Peyer's patch (tissue), 4 donors: ENCODE measurements at regions not wholly inside any gene's neighbourhood (a gene's known extent, or its start where the extent isn't known, plus 50 kb on each side); places are given as distances from the start of the nearest gene placed in this dataset.

ENCODE experiments used
- DNase-seq, 3 donors: peaks; one replicate each; pipeline ENCODE4 v3.0.0-alpha.2; 2017 to 2019
- H3K27ac ChIP-seq, 4 donors: fragments of 200-600 bp; sonication (generic); one replicate each; pipeline ENCODE4 v1.5.1; 2016 to 2019
- H3K27me3 ChIP-seq, 2 donors: fragments of 200-600 bp; sonication (generic); one replicate each; pipeline ENCODE4 v1.5.1; 2019
- H3K36me3 ChIP-seq, 3 donors: fragments of 200-600 bp; sonication (generic); one replicate each; pipeline ENCODE4 v1.5.1; 2016 to 2019
- H3K4me1 ChIP-seq, 4 donors: fragments of 200-600 bp; sonication (generic); one replicate each; pipeline ENCODE4 v1.5.1; 2016 to 2019
- H3K4me3 ChIP-seq, 4 donors: fragments of 200-600 bp; sonication (generic); 1 replicate in 3 of 4; 2 replicates in 1 of 4; pipeline ENCODE4 v1.5.1; 2016 to 2019; ENCODE audit warnings: mild to moderate bottlenecking in 1 of 4
- H3K9me3 ChIP-seq, 4 donors: fragments of 200-600 bp; sonication (generic); one replicate each; pipeline ENCODE4 v1.5.1; 2016 to 2019; ENCODE audit warnings: mild to moderate bottlenecking in 1 of 4
- CTCF ChIP-seq, 6 experiments: fragments of 450-650 bp in 4 of 6; fragments of 200-600 bp in 2 of 6; sonication (generic) in 1 of 6; IDR thresholded peaks; one replicate each; pipeline ENCODE4 v1.5.1; 2017 to 2019; ENCODE audit warnings: antibody characterized with exemption in 6 of 6, mild to moderate bottlenecking in 3 of 6, moderate library complexity in 1 of 6
- POLR2A ChIP-seq, 2 donors: fragments of 450-650 bp; IDR thresholded peaks; one replicate each; pipeline ENCODE4 v1.5.1; 2017; ENCODE audit warnings: antibody characterized with exemption in 2 of 2, mild to moderate bottlenecking in 2 of 2, moderate library complexity in 2 of 2

- Histone ChIP-seq H3K36me3 (no peaks in the 10 kb centered on the region), H3K9me3 (peaks cover 0 to 3% (median 0%) of the 10 kb centered on the region in 4 donors), H3K27ac (no peak overlapping the region), H3K27me3 (no peaks in the 10 kb centered on the region), H3K4me3 (no peak overlapping the region), H3K4me1 (no peaks in the 10 kb centered on the region)
- TF ChIP-seq CTCF (IDR thresholded peaks at IDR 0.05) (no peak), POLR2A (IDR thresholded peaks at IDR 0.05) (no peak)
- DNase-seq: no peak
Observed at GRCh38 chr11:112437096-112437495, 176.4 kb upstream of the PLET1 start.

- Histone ChIP-seq H3K36me3 (no peaks in the 10 kb centered on the region), H3K4me1 (no peaks in the 10 kb centered on the region), H3K4me3 (no peak overlapping the region), H3K9me3 (peaks cover 0 to 3% (median 0%) of the 10 kb centered on the region in 4 donors), H3K27ac (no peak overlapping the region), H3K27me3 (no peaks in the 10 kb centered on the region)
- TF ChIP-seq POLR2A (IDR thresholded peaks at IDR 0.05) (no peak), CTCF (IDR thresholded peaks at IDR 0.05) (no peak)
- no peak for DNase-seq
Observed at GRCh38 chr11:112439614-112440013, 179.0 kb upstream of the PLET1 start.

GRCh38 chr11:112440518-112440917 lies 179.9 kb upstream of the PLET1 start:
- no peaks in the 10 kb centered on the region for H3K36me3 ChIP-seq
- no peak overlapping the region for H3K27ac ChIP-seq
- no peak for DNase-seq
- no peaks in the 10 kb centered on the region for H3K27me3 ChIP-seq
- no peak overlapping the region for H3K4me3 ChIP-seq
- no peaks in the 10 kb centered on the region for H3K4me1 ChIP-seq
- H3K9me3 ChIP-seq: peaks cover 0 to 3% (median 0%) of the 10 kb centered on the region in 4 donors
- peak in 2 of 6 experiments; percentile 13 for TF ChIP-seq CTCF (IDR thresholded peaks at IDR 0.05)
- TF ChIP-seq POLR2A (IDR thresholded peaks at IDR 0.05): no peak

GRCh38 chr11:112448168-112448567 lies 187.5 kb upstream of the PLET1 start:
- no peaks in the 10 kb centered on the region for H3K27me3 ChIP-seq
- TF ChIP-seq POLR2A (IDR thresholded peaks at IDR 0.05) (no peak), CTCF (IDR thresholded peaks at IDR 0.05) (no peak)
- DNase-seq: no peak

GRCh38 chr11:112448806-112449205 lies 188.1 kb upstream of the PLET1 start:
- TF ChIP-seq POLR2A (IDR thresholded peaks at IDR 0.05): no peak
- TF ChIP-seq CTCF (IDR thresholded peaks at IDR 0.05): no peak
- no peak overlapping the region for H3K27ac ChIP-seq
- H3K4me3 ChIP-seq: no peak overlapping the region
- H3K27me3 ChIP-seq: no peaks in the 10 kb centered on the region
- H3K9me3 ChIP-seq: no peaks in the 10 kb centered on the region
- H3K36me3 ChIP-seq: no peaks in the 10 kb centered on the region
- no peak for DNase-seq
- H3K4me1 ChIP-seq: no peaks in the 10 kb centered on the region

More at GRCh38 chr11:112448168-112448567, 187.5 kb upstream of the PLET1 start:
- Histone ChIP-seq H3K9me3 (no peaks in the 10 kb centered on the region), H3K4me3 (no peak overlapping the region), H3K27ac (no peak overlapping the region), H3K4me1 (no peaks in the 10 kb centered on the region), H3K36me3 (no peaks in the 10 kb centered on the region)

- no peaks in the 10 kb centered on the region for H3K27me3 ChIP-seq
- DNase-seq: no peak
- H3K36me3 ChIP-seq: no peaks in the 10 kb centered on the region
- H3K27ac ChIP-seq: no peak overlapping the region
- H3K4me1 ChIP-seq: no peaks in the 10 kb centered on the region
- no peaks in the 10 kb centered on the region for H3K9me3 ChIP-seq
- no peak overlapping the region for H3K4me3 ChIP-seq
- TF ChIP-seq CTCF (IDR thresholded peaks at IDR 0.05): no peak
- no peak for TF ChIP-seq POLR2A (IDR thresholded peaks at IDR 0.05)
Observed at GRCh38 chr11:112451250-112451649, 190.6 kb upstream of the PLET1 start.
